ENCODE measurements at regions not wholly inside any gene's neighbourhood (a gene's known extent, or its start where the extent isn't known, plus 50 kb on each side); places are given as distances from the start of the nearest gene placed in this dataset.
"Not testable (repeated sequence)": the region's sequence is repeated elsewhere in the genome, so short reads cannot be mapped to it uniquely, and the experiment has no call there.

GRCh38 chrX:76564842-76565241 lies 137.3 kb downstream of the MAGEE1 start:
- not testable (repeated sequence) for TF ChIP-seq CREB1 (CRISPR knock-in tag; IDR thresholded peaks at IDR 0.05); ELF4 (CRISPR knock-in tag; IDR thresholded peaks at IDR 0.05; ENCODE audit: low read depth); USF1 (CRISPR knock-in tag; IDR thresholded peaks at IDR 0.05); AFF4 (CRISPR knock-in tag; IDR thresholded peaks at IDR 0.05; ENCODE audit: borderline replicate concordance); RELA (CRISPR knock-in tag; IDR thresholded peaks at IDR 0.05; ENCODE audit: borderline replicate concordance); CTCF (IDR thresholded peaks at IDR 0.05); TEAD4 (CRISPR knock-in tag; IDR thresholded peaks at IDR 0.05); NR3C1 (CRISPR knock-in tag; conservative IDR thresholded peaks at IDR 0.05; ENCODE audit: low read depth); SP1 (CRISPR knock-in tag; conservative IDR thresholded peaks at IDR 0.05); ARID4B (CRISPR knock-in tag; IDR thresholded peaks at IDR 0.05; ENCODE audit: borderline replicate concordance); NR1H2 (CRISPR knock-in tag; IDR thresholded peaks at IDR 0.05)
